ENCODE measurements at regions not wholly inside any gene's neighbourhood (a gene's known extent, or its start where the extent isn't known, plus 50 kb on each side); places are given as distances from the start of the nearest gene placed in this dataset.
"Not testable (repeated sequence)": the region's sequence is repeated elsewhere in the genome, so short reads cannot be mapped to it uniquely, and the experiment has no call there.

GRCh38 chr17:21774263-21774662, 81.9 kb downstream of the KCNJ18 start:
- no peak for DNase-seq (ENCODE audit: low spot score)
- no peak for TF ChIP-seq CTCF (IDR thresholded peaks at IDR 0.05; ENCODE audit: extremely low read depth, missing control alignments)

GRCh38 chr17:21775566-21775965, 83.2 kb downstream of the KCNJ18 start:
- not testable (repeated sequence) for DNase-seq (ENCODE audit: low spot score)

DNA sequence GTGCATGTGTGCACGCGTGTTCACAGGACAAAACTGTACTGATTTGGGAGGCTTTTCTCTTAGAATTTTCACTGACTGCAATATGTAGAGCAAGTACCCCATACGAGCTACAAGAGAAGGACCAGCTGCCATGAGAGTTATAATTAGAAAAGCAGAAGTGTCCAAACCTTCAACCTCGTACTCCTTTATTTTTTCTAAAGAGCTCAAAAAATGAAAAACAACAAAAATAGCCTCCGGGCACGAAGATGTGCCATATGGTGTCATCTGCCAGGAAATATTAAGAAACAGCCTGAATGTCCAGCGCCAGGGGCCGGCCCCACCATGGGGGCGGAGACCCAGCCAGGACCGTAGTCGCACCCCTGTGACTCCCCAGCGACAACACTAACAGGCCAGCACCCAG, 84.6 kb downstream of the KCNJ18 start:
- DNase-seq (ENCODE audit: low spot score), result peak; percentile 0

GRCh38 chr17:21778866-21779265, 86.5 kb downstream of the KCNJ18 start:
- peak; percentile 0 for DNase-seq (ENCODE audit: low spot score)

DNA sequence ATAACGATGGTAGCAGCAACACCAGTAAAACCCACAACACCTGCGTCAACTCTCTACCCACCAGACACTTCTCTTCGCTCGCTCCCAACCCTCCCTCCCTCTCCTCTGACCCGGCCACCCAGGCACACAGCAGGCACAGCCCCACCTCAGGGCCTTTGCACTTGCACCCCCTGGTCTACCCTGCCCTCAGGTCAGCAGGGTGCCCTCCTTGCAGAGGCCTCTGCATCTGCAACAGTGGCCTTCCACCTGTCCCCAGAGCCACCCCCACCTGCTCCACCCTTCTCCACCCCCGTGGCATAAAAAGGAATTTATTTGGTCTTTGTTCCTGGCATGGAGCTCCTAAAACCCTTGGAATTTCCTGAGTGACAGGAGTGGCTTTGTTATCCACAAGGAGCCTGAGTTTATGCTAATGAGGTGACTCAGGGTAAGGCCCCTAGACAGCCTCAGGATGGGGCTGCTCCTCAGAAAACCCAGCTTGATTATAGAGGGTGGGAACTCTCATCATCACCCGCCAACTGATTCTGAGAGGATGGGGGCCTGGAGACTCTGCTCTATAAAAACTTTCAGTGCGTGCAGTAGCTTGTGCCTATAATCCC, 88.1 kb downstream of the KCNJ18 start:
- DNase-seq (ENCODE audit: low spot score), result peak; percentile 0

GRCh38 chr17:21780919-21781665, 88.8 kb downstream of the KCNJ18 start:
- DNase-seq (ENCODE audit: low spot score), result not testable (repeated sequence)

- peak; percentile 0 for DNase-seq (ENCODE audit: low spot score)
Measured at GRCh38 chr17:21781666-21782024, 89.3 kb downstream of the KCNJ18 start.

GRCh38 chr17:21782107-21782506, 89.8 kb downstream of the KCNJ18 start:
- peak; percentile 0 for DNase-seq (ENCODE audit: low spot score)

DNA sequence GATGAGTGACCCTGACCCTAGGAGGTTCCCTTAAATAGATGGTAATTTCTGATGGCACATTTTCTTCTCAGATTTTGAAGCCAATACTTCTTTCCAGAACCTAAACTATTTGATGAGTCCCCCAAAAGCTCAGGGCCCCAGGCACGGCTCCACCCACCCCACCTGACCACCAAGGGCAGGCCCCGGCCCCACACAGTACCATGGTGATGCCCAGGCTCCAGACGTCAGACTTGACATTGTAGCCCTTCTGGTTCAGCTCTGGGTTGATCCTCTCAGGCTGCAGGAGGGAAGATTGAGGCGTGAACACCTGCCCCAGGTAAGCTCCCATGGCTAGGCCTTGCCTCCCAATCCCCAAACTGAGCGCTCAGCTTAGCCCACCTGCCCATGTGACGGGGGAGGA, 90.3 kb downstream of the KCNJ18 start:
- DNase-seq (ENCODE audit: low spot score), result peak; percentile 0

- DNase-seq (ENCODE audit: low spot score), result peak; percentile 0
Measured at GRCh38 chr17:21783017-21783416, 90.7 kb downstream of the KCNJ18 start.

- DNase-seq (ENCODE audit: low spot score), result not testable (repeated sequence)
Measured at GRCh38 chr17:21814272-21814671, 121.9 kb downstream of the KCNJ18 start.

GRCh38 chr17:21814776-21815175, 122.5 kb downstream of the KCNJ18 start:
- TF ChIP-seq CTCF (IDR thresholded peaks at IDR 0.05; ENCODE audit: extremely low read depth, missing control alignments), result no peak
- no peak for DNase-seq (ENCODE audit: low spot score)

- TF ChIP-seq CTCF (IDR thresholded peaks at IDR 0.05; ENCODE audit: extremely low read depth, missing control alignments), result no peak
- no peak for DNase-seq (ENCODE audit: low spot score)
Measured at GRCh38 chr17:21815352-21816063, 123.2 kb downstream of the KCNJ18 start.
